Osteoblast (primary cell): ENCODE measurements at regions not wholly inside any gene's neighbourhood (a gene's known extent, or its start where the extent isn't known, plus 50 kb on each side); places are given as distances from the start of the nearest gene placed in this dataset.

Experiments
- DNase-seq: peaks from one replicate; pipeline ENCODE4 v3.0.0; 2011; ENCODE audit warnings: low spot score, mixed read lengths; ENCODE audit not compliant: insufficient read length; ENCODE audit errors: missing footprints
- H2AFZ ChIP-seq: 2 replicates; pipeline ENCODE4 v1.6.0; 2011; ENCODE audit warnings: mild to moderate bottlenecking, low read length
- H3K27ac ChIP-seq: 2 replicates; pipeline ENCODE4 v1.5.1; 2011; ENCODE audit warnings: mild to moderate bottlenecking, low read depth, low read length, moderate library complexity
- H3K27me3 ChIP-seq: 2 replicates; pipeline ENCODE4 v1.6.0; 2012; ENCODE audit warnings: mild to moderate bottlenecking, control low read depth, inconsistent platforms, low read length, moderate library complexity; ENCODE audit not compliant: insufficient read depth
- H3K36me3 ChIP-seq: 2 replicates; pipeline ENCODE4 v1.5.1; 2011; ENCODE audit warnings: mild to moderate bottlenecking, low read length, control low read depth, moderate library complexity; ENCODE audit not compliant: insufficient read depth
- H3K4me1 ChIP-seq: 2 replicates; pipeline ENCODE4 v1.5.1; 2011; ENCODE audit warnings: mild to moderate bottlenecking, low read length, control low read depth, moderate library complexity; ENCODE audit not compliant: insufficient read depth
- H3K4me2 ChIP-seq: 2 replicates; pipeline ENCODE4 v1.6.0; 2011; ENCODE audit warnings: mild to moderate bottlenecking, low read length; ENCODE audit not compliant: insufficient read depth
- H3K4me3 ChIP-seq: fragments of 200-600 bp; sonication (generic); 3 replicates; pipeline ENCODE4 v1.5.1; 2012; ENCODE audit warnings: mild to moderate bottlenecking, low read length, inconsistent platforms; ENCODE audit not compliant: insufficient read depth
- H3K79me2 ChIP-seq: 2 replicates; pipeline ENCODE4 v1.6.0; 2012; ENCODE audit warnings: mild to moderate bottlenecking, low read length, control low read depth, inconsistent platforms; ENCODE audit not compliant: insufficient read depth
- H3K9me3 ChIP-seq: 2 replicates; pipeline ENCODE4 v1.5.1; 2011; ENCODE audit warnings: low read depth, low read length, control low read depth
- H4K20me1 ChIP-seq: 2 replicates; pipeline ENCODE4 v1.6.0; 2012; ENCODE audit warnings: mild to moderate bottlenecking, low read length, control low read depth; ENCODE audit not compliant: insufficient read depth
- TF ChIP-seq, protein P1 (sequence below): IDR thresholded peaks from 2 replicates; pipeline ENCODE4 v1.5.1; 2011; ENCODE audit warnings: mild to moderate bottlenecking, low read depth, low read length, moderate library complexity; ENCODE audit errors: extremely low read depth

- Histone ChIP-seq H3K36me3 (no peaks in the 10 kb centered on the region), H4K20me1 (no peaks in the 10 kb centered on the region), H3K4me1 (no peaks in the 10 kb centered on the region), H3K4me3 (no peak overlapping the region), H3K9me3 (no peaks in the 10 kb centered on the region), H3K79me2 (no peaks in the 10 kb centered on the region), H2AFZ (no peak overlapping the region), H3K27ac (no peak overlapping the region), H3K27me3 (no peaks in the 10 kb centered on the region), H3K4me2 (no peak overlapping the region)
- no peak for DNase-seq
- TF ChIP-seq, protein P1, sequence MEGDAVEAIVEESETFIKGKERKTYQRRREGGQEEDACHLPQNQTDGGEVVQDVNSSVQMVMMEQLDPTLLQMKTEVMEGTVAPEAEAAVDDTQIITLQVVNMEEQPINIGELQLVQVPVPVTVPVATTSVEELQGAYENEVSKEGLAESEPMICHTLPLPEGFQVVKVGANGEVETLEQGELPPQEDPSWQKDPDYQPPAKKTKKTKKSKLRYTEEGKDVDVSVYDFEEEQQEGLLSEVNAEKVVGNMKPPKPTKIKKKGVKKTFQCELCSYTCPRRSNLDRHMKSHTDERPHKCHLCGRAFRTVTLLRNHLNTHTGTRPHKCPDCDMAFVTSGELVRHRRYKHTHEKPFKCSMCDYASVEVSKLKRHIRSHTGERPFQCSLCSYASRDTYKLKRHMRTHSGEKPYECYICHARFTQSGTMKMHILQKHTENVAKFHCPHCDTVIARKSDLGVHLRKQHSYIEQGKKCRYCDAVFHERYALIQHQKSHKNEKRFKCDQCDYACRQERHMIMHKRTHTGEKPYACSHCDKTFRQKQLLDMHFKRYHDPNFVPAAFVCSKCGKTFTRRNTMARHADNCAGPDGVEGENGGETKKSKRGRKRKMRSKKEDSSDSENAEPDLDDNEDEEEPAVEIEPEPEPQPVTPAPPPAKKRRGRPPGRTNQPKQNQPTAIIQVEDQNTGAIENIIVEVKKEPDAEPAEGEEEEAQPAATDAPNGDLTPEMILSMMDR: no peak
Measured at GRCh38 chr2:175233135-175233719, 51.7 kb upstream of the ATP5MC3 start.
